HEK293 (cell line): ENCODE measurements at regions not wholly inside any gene's neighbourhood (a gene's known extent, or its start where the extent isn't known, plus 50 kb on each side); places are given as distances from the start of the nearest gene placed in this dataset.
"Not testable (repeated sequence)": the region's sequence is repeated elsewhere in the genome, so short reads cannot be mapped to it uniquely, and the experiment has no call there.

ENCODE experiments used
- CTCF ChIA-PET: fragments of 350-600 bp; formaldehyde crosslinking; extraction: SDS; loops from one replicate; lab custom pipeline; 2021; ENCODE audit warnings: antibody characterized with exemption; lab: Yijun Ruan, JAX
- POLR2A ChIA-PET: fragments of 300-600 bp; formaldehyde crosslinking; extraction: SDS; loops from one replicate; lab custom pipeline; 2020; ENCODE audit warnings: antibody characterized with exemption, inconsistent platforms; lab: Yijun Ruan, JAX
- H3K27ac ChIP-seq: fragments of 200-500 bp; sonication (Bioruptor generic); 2 replicates; pipeline ENCODE4 v1.5.1; 2014; ENCODE audit warnings: low read depth, low read length, control low read depth, inconsistent platforms; ENCODE audit errors: extremely low read depth
- H3K36me3 ChIP-seq, 2 experiments: fragments of 200-500 bp in 1 of 2; sonication (Bioruptor generic) in 1 of 2; 1 replicate in 1 of 2; 2 replicates in 1 of 2; pipeline ENCODE4 v1.5.1; 2014 to 2017; ENCODE audit warnings: inconsistent platforms in 2 of 2, low read length in 2 of 2; ENCODE audit not compliant: control insufficient read depth in 2 of 2, insufficient read depth in 1 of 2
- H3K4me1 ChIP-seq: fragments of 200-500 bp; sonication (Bioruptor generic); 2 replicates; pipeline ENCODE4 v1.5.1; 2014; ENCODE audit warnings: mild to moderate bottlenecking, low read length, inconsistent platforms; ENCODE audit not compliant: control insufficient read depth, insufficient read depth
- H3K4me3 ChIP-seq: 2 replicates; pipeline ENCODE4 v1.5.1; 2011; ENCODE audit warnings: low read depth, mild to moderate bottlenecking, control low read depth, low read length, moderate library complexity
- H3K9me3 ChIP-seq: fragments of 200-500 bp; sonication (Bioruptor generic); 2 replicates; pipeline ENCODE4 v1.5.1; 2014; ENCODE audit warnings: low read depth, low read length, inconsistent platforms; ENCODE audit not compliant: control insufficient read depth, insufficient read depth
- CTCF ChIP-seq: fragments of 450-650 bp; formaldehyde crosslinking; IDR thresholded peaks from 2 replicates; pipeline ENCODE4 v1.5.1; 2016; ENCODE audit warnings: missing biosample characterization, missing genetic modification characterization
- HIC1 ChIP-seq: fragments of 450-650 bp; formaldehyde crosslinking; IDR thresholded peaks from 2 replicates; pipeline ENCODE4 v1.5.1; 2016; ENCODE audit warnings: missing biosample characterization, missing genetic modification characterization
- TRIM28 ChIP-seq: IDR thresholded peaks from 2 replicates; pipeline ENCODE4 v1.6.1; 2011; ENCODE audit warnings: low read length, control low read depth, borderline replicate concordance
- ZBTB8A ChIP-seq: fragments of 450-650 bp; formaldehyde crosslinking; IDR thresholded peaks from 2 replicates; pipeline ENCODE4 v1.5.1; 2016; ENCODE audit warnings: missing biosample characterization, missing genetic modification characterization
- ZFP69B ChIP-seq: fragments of 450-650 bp; formaldehyde crosslinking; IDR thresholded peaks from 2 replicates; pipeline ENCODE4 v1.5.1; 2016; ENCODE audit warnings: missing biosample characterization, missing genetic modification characterization
- ZNF175 ChIP-seq: fragments of 450-650 bp; formaldehyde crosslinking; IDR thresholded peaks from 2 replicates; pipeline ENCODE4 v1.5.1; 2016; ENCODE audit warnings: missing biosample characterization, missing genetic modification characterization
- ZNF510 ChIP-seq: fragments of 450-650 bp; formaldehyde crosslinking; IDR thresholded peaks from 2 replicates; pipeline ENCODE4 v1.5.1; 2018; ENCODE audit warnings: mild to moderate bottlenecking, missing genetic modification characterization, missing biosample characterization; ENCODE audit not compliant: insufficient replicate concordance
- ZNF544 ChIP-seq: fragments of 450-650 bp; formaldehyde crosslinking; IDR thresholded peaks from 2 replicates; pipeline ENCODE4 v1.5.0; 2017; ENCODE audit warnings: missing biosample characterization, missing genetic modification characterization
- ZNF548 ChIP-seq: fragments of 450-650 bp; formaldehyde crosslinking; IDR thresholded peaks from 2 replicates; pipeline ENCODE4 v1.5.1; 2016; ENCODE audit warnings: missing biosample characterization, missing genetic modification characterization
- ZNF558 ChIP-seq: fragments of 450-650 bp; formaldehyde crosslinking; IDR thresholded peaks from 2 replicates; pipeline ENCODE4 v1.5.1; 2016; ENCODE audit warnings: missing biosample characterization, missing genetic modification characterization
- ZNF561 ChIP-seq: fragments of 450-650 bp; IDR thresholded peaks from 2 replicates; pipeline ENCODE4 v1.5.1; 2018; ENCODE audit warnings: missing biosample characterization, missing genetic modification characterization, borderline replicate concordance
- ZNF777 ChIP-seq: fragments of 450-650 bp; formaldehyde crosslinking; IDR thresholded peaks from 2 replicates; pipeline ENCODE4 v1.5.1; 2017; ENCODE audit warnings: missing biosample characterization, missing genetic modification characterization, borderline replicate concordance
- TF ChIP-seq, protein P1 (sequence below): fragments of 450-650 bp; formaldehyde crosslinking; IDR thresholded peaks from 2 replicates; pipeline ENCODE4 v1.5.1; 2016; ENCODE audit warnings: missing biosample characterization, missing genetic modification characterization, borderline replicate concordance
- TF ChIP-seq, protein P2 (sequence below): fragments of 450-650 bp; formaldehyde crosslinking; IDR thresholded peaks from 2 replicates; pipeline ENCODE4 v1.5.1; 2016; ENCODE audit warnings: missing biosample characterization, missing genetic modification characterization

GRCh38 chr5:29130786-29131185, 2062.7 kb upstream of the CDH6 start:
- H3K9me3 ChIP-seq: no peaks in the 10 kb centered on the region
- CTCF ChIA-PET: no interaction called here
- POLR2A ChIA-PET: no interaction called here
- no peak overlapping the region for H3K27ac ChIP-seq
- H3K36me3 ChIP-seq: no peaks in the 10 kb centered on the region
- H3K4me1 ChIP-seq: no peaks in the 10 kb centered on the region
- TF ChIP-seq ZNF777 (tag by site-specific recombination): no peak
- no peak for TF ChIP-seq ZNF510 (tag by site-specific recombination)
- TF ChIP-seq TRIM28: no peak
- no peak for TF ChIP-seq ZNF558 (tag by site-specific recombination)
- TF ChIP-seq, protein P1, sequence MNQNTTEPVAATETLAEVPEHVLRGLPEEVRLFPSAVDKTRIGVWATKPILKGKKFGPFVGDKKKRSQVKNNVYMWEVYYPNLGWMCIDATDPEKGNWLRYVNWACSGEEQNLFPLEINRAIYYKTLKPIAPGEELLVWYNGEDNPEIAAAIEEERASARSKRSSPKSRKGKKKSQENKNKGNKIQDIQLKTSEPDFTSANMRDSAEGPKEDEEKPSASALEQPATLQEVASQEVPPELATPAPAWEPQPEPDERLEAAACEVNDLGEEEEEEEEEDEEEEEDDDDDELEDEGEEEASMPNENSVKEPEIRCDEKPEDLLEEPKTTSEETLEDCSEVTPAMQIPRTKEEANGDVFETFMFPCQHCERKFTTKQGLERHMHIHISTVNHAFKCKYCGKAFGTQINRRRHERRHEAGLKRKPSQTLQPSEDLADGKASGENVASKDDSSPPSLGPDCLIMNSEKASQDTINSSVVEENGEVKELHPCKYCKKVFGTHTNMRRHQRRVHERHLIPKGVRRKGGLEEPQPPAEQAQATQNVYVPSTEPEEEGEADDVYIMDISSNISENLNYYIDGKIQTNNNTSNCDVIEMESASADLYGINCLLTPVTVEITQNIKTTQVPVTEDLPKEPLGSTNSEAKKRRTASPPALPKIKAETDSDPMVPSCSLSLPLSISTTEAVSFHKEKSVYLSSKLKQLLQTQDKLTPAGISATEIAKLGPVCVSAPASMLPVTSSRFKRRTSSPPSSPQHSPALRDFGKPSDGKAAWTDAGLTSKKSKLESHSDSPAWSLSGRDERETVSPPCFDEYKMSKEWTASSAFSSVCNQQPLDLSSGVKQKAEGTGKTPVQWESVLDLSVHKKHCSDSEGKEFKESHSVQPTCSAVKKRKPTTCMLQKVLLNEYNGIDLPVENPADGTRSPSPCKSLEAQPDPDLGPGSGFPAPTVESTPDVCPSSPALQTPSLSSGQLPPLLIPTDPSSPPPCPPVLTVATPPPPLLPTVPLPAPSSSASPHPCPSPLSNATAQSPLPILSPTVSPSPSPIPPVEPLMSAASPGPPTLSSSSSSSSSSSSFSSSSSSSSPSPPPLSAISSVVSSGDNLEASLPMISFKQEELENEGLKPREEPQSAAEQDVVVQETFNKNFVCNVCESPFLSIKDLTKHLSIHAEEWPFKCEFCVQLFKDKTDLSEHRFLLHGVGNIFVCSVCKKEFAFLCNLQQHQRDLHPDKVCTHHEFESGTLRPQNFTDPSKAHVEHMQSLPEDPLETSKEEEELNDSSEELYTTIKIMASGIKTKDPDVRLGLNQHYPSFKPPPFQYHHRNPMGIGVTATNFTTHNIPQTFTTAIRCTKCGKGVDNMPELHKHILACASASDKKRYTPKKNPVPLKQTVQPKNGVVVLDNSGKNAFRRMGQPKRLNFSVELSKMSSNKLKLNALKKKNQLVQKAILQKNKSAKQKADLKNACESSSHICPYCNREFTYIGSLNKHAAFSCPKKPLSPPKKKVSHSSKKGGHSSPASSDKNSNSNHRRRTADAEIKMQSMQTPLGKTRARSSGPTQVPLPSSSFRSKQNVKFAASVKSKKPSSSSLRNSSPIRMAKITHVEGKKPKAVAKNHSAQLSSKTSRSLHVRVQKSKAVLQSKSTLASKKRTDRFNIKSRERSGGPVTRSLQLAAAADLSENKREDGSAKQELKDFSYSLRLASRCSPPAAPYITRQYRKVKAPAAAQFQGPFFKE: no peak
- no peak for TF ChIP-seq ZNF561
- no peak for TF ChIP-seq ZNF544 (tag by site-specific recombination)
- TF ChIP-seq ZNF175: no peak
- TF ChIP-seq CTCF (tag by site-specific recombination): no peak
- TF ChIP-seq ZFP69B (tag by site-specific recombination): no peak
- TF ChIP-seq, protein P2, sequence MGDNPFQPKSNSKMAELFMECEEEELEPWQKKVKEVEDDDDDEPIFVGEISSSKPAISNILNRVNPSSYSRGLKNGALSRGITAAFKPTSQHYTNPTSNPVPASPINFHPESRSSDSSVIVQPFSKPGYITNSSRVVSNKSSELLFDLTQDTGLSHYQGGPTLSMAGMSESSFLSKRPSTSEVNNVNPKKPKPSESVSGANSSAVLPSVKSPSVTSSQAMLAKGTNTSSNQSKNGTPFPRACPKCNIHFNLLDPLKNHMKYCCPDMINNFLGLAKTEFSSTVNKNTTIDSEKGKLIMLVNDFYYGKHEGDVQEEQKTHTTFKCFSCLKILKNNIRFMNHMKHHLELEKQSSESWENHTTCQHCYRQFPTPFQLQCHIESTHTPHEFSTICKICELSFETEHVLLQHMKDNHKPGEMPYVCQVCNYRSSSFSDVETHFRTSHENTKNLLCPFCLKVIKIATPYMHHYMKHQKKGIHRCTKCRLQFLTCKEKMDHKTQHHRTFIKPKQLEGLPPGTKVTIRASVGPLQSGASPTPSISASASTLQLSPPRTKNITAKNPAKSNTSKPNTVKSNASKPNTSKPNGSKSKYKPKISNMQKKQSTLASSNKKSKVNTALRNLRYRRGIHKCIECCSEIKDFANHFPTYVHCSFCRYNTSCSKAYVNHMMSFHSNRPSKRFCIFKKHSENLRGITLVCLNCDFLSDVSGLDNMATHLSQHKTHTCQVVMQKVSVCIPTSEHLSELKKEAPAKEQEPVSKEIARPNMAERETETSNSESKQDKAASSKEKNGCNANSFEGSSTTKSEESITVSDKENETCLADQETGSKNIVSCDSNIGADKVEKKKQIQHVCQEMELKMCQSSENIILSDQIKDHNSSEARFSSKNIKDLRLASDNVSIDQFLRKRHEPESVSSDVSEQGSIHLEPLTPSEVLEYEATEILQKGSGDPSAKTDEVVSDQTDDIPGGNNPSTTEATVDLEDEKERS: no peak
- no peak for TF ChIP-seq ZNF548 (tag by site-specific recombination)
- TF ChIP-seq HIC1 (tag by site-specific recombination): no peak
- TF ChIP-seq ZBTB8A: no peak
- no peak overlapping the region for H3K4me3 ChIP-seq

DNA sequence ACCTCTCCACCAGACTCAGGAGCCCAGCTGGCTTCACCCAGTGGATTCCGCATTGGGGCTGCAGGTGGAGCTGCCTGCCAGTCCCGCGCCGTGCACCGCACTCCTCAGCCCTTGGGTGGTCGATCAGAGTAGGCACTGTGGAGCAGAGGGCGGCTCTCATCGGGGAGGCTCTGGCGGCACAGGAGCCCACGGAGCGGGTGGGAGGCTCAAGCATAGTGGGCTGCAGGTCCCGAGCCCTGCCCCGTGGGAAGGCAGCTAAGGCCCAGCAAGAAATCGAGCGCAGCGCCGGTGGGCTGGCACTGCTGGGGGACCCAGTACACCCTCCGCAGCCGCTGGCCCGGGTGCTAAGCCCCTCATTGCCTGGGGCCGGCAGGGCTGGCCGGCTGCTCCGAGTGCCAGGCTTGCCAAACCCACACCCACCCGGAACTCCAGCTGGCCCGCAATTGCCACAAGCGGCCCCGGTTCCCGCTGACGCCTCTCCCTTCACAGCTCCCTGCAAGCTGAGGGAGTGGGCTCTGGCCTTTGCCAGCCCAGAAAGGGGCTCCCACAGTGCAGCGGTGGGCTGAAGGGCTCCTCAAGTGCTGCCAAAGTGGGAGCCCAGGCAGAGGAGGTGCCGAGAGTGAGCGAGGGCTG, 2065.8 kb upstream of the CDH6 start:
- CTCF ChIA-PET, H3K27ac ChIP-seq, H3K4me3 ChIP-seq, H3K4me1 ChIP-seq, H3K9me3 ChIP-seq, POLR2A ChIA-PET, H3K36me3 ChIP-seq: not testable (repeated sequence)

DNA sequence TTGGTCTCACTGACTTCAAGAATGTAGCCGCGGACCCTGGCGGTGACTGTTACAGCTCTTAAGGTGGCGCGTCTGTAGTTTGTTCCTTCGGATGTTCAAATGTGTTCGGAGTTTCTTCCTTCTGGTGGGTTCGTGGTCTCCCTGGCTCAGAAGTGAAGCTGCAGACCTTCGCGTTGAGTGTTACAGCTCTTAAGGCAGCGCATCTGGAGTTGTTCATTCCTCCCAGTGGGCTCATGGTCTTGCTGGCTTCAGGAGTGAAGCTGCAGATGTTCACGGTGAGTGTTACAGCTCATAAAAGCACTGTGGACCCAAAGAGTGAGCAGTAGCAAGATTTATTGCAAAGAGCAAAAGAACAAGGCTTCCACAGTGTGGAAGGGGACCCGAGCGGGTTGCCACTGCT, 2067.0 kb upstream of the CDH6 start:
- H3K4me1 ChIP-seq, H3K9me3 ChIP-seq, H3K4me3 ChIP-seq, H3K36me3 ChIP-seq, CTCF ChIA-PET, H3K27ac ChIP-seq, POLR2A ChIA-PET: not testable (repeated sequence)
